ENCODE measurements at regions not wholly inside any gene's neighbourhood (a gene's known extent, or its start where the extent isn't known, plus 50 kb on each side); places are given as distances from the start of the nearest gene placed in this dataset.

DNA sequence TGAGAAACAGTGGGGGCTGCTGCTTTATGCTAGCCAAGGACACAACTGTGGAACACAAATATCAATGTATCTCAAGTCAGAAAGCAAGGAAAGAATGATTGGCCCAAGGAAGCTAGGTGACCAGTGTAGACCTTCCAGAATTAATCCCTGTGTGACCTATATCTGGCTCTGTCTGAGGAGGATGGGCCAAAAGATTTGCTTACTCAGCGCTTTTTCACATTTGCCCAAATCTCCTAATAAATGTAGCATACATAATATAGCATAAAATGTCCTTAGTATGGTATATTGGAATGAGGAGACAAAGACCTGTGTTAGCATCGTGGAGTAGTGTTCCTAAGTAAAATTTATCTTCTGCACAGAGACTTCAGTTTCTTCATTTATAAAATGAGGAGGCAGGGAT is 66.7 kb upstream of the NT5C1B start:
- no peak for DNase-seq (ENCODE audit: low spot score)
- TF ChIP-seq, protein P1, sequence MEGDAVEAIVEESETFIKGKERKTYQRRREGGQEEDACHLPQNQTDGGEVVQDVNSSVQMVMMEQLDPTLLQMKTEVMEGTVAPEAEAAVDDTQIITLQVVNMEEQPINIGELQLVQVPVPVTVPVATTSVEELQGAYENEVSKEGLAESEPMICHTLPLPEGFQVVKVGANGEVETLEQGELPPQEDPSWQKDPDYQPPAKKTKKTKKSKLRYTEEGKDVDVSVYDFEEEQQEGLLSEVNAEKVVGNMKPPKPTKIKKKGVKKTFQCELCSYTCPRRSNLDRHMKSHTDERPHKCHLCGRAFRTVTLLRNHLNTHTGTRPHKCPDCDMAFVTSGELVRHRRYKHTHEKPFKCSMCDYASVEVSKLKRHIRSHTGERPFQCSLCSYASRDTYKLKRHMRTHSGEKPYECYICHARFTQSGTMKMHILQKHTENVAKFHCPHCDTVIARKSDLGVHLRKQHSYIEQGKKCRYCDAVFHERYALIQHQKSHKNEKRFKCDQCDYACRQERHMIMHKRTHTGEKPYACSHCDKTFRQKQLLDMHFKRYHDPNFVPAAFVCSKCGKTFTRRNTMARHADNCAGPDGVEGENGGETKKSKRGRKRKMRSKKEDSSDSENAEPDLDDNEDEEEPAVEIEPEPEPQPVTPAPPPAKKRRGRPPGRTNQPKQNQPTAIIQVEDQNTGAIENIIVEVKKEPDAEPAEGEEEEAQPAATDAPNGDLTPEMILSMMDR (IDR thresholded peaks at IDR 0.05; ENCODE audit: extremely low read depth, insufficient read depth, missing control alignments): no peak
- in situ Hi-C loops (cut with MboI; ENCODE audit: low pct_unique_long_range_greater_than_20kb, low sequenced_read_pairs, unreplicated experiment): no loop called here

DNA sequence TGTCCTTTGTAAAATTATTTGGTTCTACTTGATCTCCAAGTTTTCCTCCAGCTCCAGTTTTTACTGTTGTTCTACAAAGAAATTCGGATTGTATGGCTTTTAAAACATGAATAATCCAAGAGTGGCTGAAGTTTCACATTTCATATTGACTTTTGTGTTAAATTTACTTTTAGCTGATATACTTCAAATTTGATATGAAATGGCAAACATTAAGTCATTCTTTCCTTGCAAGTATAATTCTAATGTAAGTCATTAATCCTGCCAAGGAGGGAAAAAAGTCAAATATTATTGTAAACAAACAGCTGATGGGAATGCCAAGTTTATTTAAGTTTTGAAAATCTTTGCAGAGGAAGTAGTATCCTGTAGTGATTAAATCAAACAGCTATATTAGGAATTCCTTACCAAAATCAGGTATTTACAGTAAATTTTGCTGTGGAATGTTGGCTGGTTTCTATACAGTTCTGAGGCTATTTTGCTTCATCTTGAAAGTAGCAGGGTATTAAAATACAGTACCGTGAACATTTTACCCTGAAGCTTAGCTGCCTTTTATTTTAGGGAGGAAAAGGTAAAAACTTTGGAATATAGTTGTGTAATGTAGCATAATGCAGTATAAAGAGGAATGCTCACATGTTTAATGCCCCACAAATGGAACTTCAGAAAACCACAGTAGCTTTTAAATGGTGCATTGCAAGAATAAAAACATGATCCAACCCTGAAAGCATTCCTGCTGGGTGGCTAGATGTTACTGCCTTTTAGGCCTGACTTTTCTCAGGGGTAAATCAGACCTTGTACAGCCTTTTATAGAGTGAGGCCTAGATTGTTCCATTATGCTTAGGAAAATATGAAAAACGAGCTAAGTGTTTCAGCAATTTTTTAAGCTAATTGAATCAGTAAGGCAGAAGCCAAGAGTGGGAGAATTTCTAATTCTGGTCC is 62.7 kb upstream of the NT5C1B start:
- DNase-seq (ENCODE audit: low spot score): no peak
- TF ChIP-seq, protein P1 (IDR thresholded peaks at IDR 0.05; ENCODE audit: extremely low read depth, insufficient read depth, missing control alignments): no peak
- in situ Hi-C loops (cut with MboI; ENCODE audit: low pct_unique_long_range_greater_than_20kb, low sequenced_read_pairs, unreplicated experiment): no loop called here

DNA sequence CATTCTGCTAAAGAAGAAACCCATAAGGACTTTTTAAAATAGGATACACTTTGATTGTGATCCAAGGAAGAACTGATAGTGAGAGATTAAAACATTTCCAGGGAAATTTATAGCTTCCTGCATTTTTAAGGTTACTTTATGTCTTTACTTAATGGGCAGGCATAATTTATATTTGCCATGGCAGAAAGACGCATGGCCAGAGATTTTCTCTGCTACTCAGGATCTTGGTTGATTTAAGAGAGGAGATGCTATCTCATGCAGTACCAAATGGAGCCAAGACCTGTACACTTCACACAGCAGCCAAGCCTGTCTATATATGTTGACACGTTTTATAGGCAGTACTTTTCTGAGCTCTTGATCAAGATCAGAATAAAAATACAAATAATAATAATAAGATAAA is 60.9 kb upstream of the NT5C1B start:
- TF ChIP-seq, protein P1 (IDR thresholded peaks at IDR 0.05; ENCODE audit: extremely low read depth, insufficient read depth, missing control alignments): no peak
- no peak for DNase-seq (ENCODE audit: low spot score)
- in situ Hi-C loops (cut with MboI; ENCODE audit: low pct_unique_long_range_greater_than_20kb, low sequenced_read_pairs, unreplicated experiment): no loop called here

DNA sequence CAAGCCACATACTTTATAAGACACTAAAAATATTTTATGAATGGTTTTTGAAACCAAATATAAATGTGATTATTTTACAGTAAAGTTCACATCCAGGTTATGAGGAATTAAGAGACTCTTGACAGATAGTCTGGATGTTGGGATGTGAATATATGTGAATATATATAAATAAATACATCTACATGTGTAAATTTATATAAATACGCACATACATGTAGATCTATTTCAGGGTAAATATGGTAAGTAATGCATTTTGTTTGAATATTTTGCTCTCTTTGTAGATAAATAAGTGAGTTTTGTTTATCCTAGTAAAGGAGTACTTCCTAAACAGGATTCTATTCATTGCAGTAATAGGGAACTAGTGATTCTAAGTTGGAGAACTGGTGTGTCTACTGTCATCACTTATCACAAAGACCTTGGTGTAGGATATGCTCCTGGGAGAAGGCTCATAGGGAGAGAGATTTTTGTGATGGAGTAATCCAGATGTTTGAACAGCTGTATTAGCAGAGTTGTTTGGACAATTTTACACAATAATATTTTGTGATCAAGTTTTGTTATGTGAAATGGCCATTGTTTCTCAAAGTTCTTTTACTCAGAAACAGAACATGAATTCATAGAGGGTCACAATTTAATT is 60.2 kb upstream of the NT5C1B start:
- in situ Hi-C loops (cut with MboI; ENCODE audit: low pct_unique_long_range_greater_than_20kb, low sequenced_read_pairs, unreplicated experiment): no loop called here
- no peak for DNase-seq (ENCODE audit: low spot score)
- TF ChIP-seq, protein P1 (IDR thresholded peaks at IDR 0.05; ENCODE audit: extremely low read depth, insufficient read depth, missing control alignments): no peak

DNA sequence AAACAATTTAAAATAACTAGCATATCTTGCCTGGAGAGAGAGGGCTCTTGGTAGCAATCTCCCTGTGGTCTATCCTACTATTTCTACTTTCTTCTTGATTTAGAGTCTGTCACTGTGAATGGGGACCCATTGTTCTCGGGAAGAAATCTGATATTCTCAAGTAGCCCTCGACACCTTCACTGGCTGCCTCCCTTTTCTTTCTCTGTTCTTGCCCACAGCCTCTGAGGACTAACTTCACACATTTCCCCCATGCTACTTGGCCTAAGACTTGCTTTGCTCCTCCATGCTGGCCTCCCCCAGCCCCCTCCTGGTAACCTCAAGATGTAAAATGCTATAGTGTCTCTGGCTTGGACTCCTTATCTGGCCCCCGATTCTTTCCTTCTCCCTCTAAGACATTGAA is 58.8 kb upstream of the NT5C1B start:
- in situ Hi-C loops (cut with MboI; ENCODE audit: low pct_unique_long_range_greater_than_20kb, low sequenced_read_pairs, unreplicated experiment): no loop called here
- DNase-seq (ENCODE audit: low spot score): no peak
- TF ChIP-seq, protein P1 (IDR thresholded peaks at IDR 0.05; ENCODE audit: extremely low read depth, insufficient read depth, missing control alignments): no peak

DNA sequence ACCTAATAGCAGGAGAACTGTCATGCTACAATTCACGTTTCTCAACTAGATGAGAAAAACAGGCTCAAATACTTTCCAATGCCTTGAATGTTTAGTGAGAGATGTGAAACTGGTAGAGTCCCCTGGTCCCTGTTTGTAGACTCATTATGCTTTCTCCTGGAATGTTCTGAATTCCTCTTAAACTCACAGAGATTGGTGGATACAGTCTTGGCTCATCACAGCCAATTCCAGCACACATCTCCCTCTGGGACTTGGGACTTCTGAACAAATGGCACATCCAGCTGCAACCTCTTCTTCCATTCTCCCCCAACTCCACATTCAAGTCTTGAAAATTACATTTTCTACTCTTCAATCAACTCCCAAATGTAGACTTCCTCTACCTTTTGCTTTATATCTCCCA is 58.4 kb upstream of the NT5C1B start:
- no peak for DNase-seq (ENCODE audit: low spot score)
- in situ Hi-C loops (cut with MboI; ENCODE audit: low pct_unique_long_range_greater_than_20kb, low sequenced_read_pairs, unreplicated experiment): no loop called here
- TF ChIP-seq, protein P1 (IDR thresholded peaks at IDR 0.05; ENCODE audit: extremely low read depth, insufficient read depth, missing control alignments): no peak
